Natural killer cell (primary cell): ENCODE measurements at regions not wholly inside any gene's neighbourhood (a gene's known extent, or its start where the extent isn't known, plus 50 kb on each side); places are given as distances from the start of the nearest gene placed in this dataset.
"Not testable (repeated sequence)": the region's sequence is repeated elsewhere in the genome, so short reads cannot be mapped to it uniquely, and the experiment has no call there.

Experiments
- ATAC-seq, 3 donors: fragments of 150-1000 bp in 2 of 3; fragments of 200-7000 bp in 1 of 3; cut with Tn5 transposase; 1 replicate in 1 of 3; 2 replicates in 2 of 3; pipeline ENCODE4 v1.10.0; 2021; ENCODE audit warnings: mild to moderate bottlenecking in 2 of 3, moderate library complexity in 2 of 3
- DNase-seq, 2 donors: peaks; one replicate each; pipeline versions ENCODE4 v3.0.0 to v3.0.0-alpha.2; 2013 to 2021; ENCODE audit warnings: mixed read lengths in 1 of 2
- H3K27ac ChIP-seq: one replicate; pipeline ENCODE4 v1.5.1; 2013; ENCODE audit warnings: mild to moderate bottlenecking, low read length
- H3K27me3 ChIP-seq: one replicate; pipeline ENCODE4 v1.6.1; 2013; ENCODE audit warnings: low read length; ENCODE audit not compliant: control insufficient read depth, insufficient read depth
- H3K36me3 ChIP-seq: one replicate; pipeline ENCODE4 v1.6.1; 2013; ENCODE audit warnings: low read length; ENCODE audit not compliant: control insufficient read depth, insufficient read depth
- H3K4me1 ChIP-seq: one replicate; pipeline ENCODE4 v1.6.1; 2013; ENCODE audit warnings: low read length; ENCODE audit not compliant: control insufficient read depth, insufficient read depth
- H3K4me3 ChIP-seq: one replicate; pipeline ENCODE4 v1.5.1; 2013; ENCODE audit warnings: low read length
- H3K9me3 ChIP-seq: one replicate; pipeline ENCODE4 v1.6.1; 2013; ENCODE audit warnings: low read length; ENCODE audit not compliant: control insufficient read depth, insufficient read depth
- H3K27ac Mint-ChIP-seq, 2 donors: one replicate each; pipeline ENCODE4 v1.8.0; 2022; ENCODE audit warnings: mild to moderate bottlenecking in 2 of 2, mixed read lengths in 2 of 2, moderate library complexity in 1 of 2
- H3K27me3 Mint-ChIP-seq, 2 donors: one replicate each; pipeline ENCODE4 v1.8.0; 2022; ENCODE audit warnings: low read depth in 2 of 2, mixed read lengths in 2 of 2
- H3K36me3 Mint-ChIP-seq: one replicate; pipeline ENCODE4 v1.8.0; 2022; ENCODE audit warnings: mixed read lengths
- H3K4me1 Mint-ChIP-seq, 2 donors: one replicate each; pipeline ENCODE4 v1.8.0; 2022; ENCODE audit warnings: mixed read lengths in 2 of 2
- H3K4me3 Mint-ChIP-seq: one replicate; pipeline ENCODE4 v1.8.0; 2022; ENCODE audit warnings: mild to moderate bottlenecking, moderate library complexity, mixed read lengths
- H3K9me3 Mint-ChIP-seq, 2 donors: one replicate each; pipeline ENCODE4 v1.8.0; 2022; ENCODE audit warnings: mixed read lengths in 2 of 2
- WGBS: methylation state at CpG from one replicate; pipeline ENCODE4 v1.1.7; 2013; ENCODE audit warnings: missing lambda C conversion rate; ENCODE audit not compliant: insufficient coverage; 5-methylcytosine and 5-hydroxymethylcytosine counted together
- intact Hi-C: fragments of 100-400 bp; cut with micrococcal nuclease; formaldehyde crosslinking; loops from one replicate; pipeline ENCODE4 v1.14.2; 2022
- TF ChIP-seq, protein P1 (sequence below): fragments of 200-600 bp; IDR thresholded peaks from one replicate; pipeline ENCODE4 v1.8.0; 2022; ENCODE audit warnings: antibody characterized with exemption

DNA sequence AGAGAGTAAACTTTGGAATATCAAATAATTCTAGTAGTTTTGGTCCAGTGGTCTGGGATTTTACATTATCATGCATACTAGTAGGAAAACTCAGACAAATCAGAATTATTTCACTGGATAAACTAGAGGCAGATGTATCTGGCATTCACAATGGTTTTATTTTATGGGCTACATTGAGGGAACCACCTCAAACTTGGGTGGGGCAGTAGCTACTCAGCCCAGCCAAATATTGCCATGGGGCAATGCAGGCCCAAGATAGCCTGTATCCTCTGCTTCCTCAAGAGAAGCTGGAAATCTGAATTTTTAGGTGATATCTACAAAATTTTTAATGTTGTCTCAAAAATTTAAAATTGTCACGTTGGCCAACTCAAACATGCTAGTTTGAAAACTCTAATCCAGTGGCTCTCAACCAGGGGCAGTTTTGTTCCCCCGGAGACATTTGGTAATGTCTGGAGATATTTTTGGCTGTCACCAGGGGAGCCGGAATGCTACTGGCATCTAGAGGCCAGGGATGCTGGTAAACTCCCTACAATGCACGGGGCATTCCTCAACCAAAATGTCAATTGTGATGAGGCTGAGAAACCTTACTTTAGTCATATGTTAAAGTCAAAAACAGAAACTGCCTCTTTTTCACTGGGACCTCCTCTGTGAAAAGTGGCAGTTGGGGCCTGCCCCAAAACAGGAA is 172.8 kb upstream of the SPRED2 start:
- H3K9me3 ChIP-seq: no peaks in the 10 kb centered on the region
- ATAC-seq (no peak), DNase-seq (no peak)
- H3K36me3 ChIP-seq: no peaks in the 10 kb centered on the region
- TF ChIP-seq, protein P1, sequence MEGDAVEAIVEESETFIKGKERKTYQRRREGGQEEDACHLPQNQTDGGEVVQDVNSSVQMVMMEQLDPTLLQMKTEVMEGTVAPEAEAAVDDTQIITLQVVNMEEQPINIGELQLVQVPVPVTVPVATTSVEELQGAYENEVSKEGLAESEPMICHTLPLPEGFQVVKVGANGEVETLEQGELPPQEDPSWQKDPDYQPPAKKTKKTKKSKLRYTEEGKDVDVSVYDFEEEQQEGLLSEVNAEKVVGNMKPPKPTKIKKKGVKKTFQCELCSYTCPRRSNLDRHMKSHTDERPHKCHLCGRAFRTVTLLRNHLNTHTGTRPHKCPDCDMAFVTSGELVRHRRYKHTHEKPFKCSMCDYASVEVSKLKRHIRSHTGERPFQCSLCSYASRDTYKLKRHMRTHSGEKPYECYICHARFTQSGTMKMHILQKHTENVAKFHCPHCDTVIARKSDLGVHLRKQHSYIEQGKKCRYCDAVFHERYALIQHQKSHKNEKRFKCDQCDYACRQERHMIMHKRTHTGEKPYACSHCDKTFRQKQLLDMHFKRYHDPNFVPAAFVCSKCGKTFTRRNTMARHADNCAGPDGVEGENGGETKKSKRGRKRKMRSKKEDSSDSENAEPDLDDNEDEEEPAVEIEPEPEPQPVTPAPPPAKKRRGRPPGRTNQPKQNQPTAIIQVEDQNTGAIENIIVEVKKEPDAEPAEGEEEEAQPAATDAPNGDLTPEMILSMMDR: no peak
- H3K4me3 ChIP-seq: no peak overlapping the region
- H3K27me3 ChIP-seq: no peaks in the 10 kb centered on the region
- H3K36me3 Mint-ChIP-seq: no peaks in the 10 kb centered on the region
- WGBS: 96% methylated on average over 4 of the region's 4 CpGs
- no peaks in the 10 kb centered on the region for H3K9me3 Mint-ChIP-seq
- intact Hi-C loops: no loop called here
- peaks cover 0 to 6% of the 10 kb centered on the region in 2 donors for H3K27me3 Mint-ChIP-seq
- H3K27ac ChIP-seq: peak overlapping the region; percentile 35
- no peak overlapping the region for H3K27ac Mint-ChIP-seq
- no peak overlapping the region for H3K4me3 Mint-ChIP-seq
- peaks cover 12% of the 10 kb centered on the region for H3K4me1 ChIP-seq
- no peaks in the 10 kb centered on the region for H3K4me1 Mint-ChIP-seq

DNA sequence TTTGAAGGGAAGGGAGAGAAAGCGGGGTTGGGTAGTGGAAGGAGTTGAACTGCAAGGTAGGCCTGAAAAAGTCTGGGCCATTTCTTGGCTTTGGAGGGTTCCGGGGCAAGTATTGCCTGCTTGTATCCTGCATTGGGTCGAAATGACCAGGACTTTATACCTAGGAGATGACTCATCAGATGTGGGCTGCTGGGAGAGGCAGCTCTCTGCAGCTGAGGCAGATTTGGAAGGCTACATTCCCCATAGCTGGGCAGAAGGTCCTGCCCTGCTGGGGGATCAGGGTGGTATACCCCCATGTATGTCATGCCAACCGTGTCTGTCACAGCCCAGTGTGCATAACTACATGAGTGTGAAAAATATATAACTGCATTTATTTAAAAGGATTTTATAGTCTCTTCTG is 171.8 kb upstream of the SPRED2 start:
- Mint-ChIP-seq H3K27ac (no peak overlapping the region), H3K4me3 (no peak overlapping the region), H3K9me3 (no peaks in the 10 kb centered on the region), H3K4me1 (no peaks in the 10 kb centered on the region), H3K27me3 (no peaks in the 10 kb centered on the region), H3K36me3 (no peaks in the 10 kb centered on the region)
- intact Hi-C loops: no loop called here
- no peaks in the 10 kb centered on the region for H3K36me3 ChIP-seq
- H3K27me3 ChIP-seq: no peaks in the 10 kb centered on the region
- 87% methylated on average over 3 of the region's 4 CpGs for WGBS
- DNase-seq (no peak), ATAC-seq (no peak)
- H3K4me1 ChIP-seq: peaks cover 12% of the 10 kb centered on the region
- no peaks in the 10 kb centered on the region for H3K9me3 ChIP-seq
- TF ChIP-seq, protein P1: no peak
- no peak overlapping the region for H3K4me3 ChIP-seq
- no peak overlapping the region for H3K27ac ChIP-seq

DNA sequence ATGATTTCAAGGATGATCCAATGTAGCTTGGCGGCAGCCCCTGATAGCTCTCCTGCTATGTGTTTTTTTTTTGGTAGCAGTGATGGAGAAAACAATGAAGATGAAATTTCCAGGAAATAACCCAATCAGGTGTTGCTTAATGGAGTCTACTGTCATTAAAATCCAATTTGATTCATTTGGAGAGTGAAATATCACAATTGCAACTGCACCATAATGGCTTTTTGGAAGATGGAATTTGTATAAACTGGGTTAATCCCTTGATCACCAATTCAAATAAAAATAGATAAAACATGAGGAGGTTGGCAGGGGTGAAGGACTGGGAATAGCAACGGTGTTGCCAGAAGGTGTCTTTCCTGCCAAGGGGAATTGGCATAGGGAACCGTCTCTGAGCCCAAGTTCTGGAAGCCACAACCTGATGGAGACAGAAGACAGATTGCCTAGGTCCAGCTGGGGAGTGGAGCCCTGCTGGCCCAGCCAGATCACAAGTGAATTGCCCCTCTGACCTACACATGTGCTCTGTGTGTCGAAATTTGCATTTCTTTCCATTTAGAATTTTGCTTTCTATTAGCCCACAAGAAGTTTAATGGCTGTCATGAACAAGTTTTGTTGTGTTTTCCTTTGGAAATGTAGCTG is 170.3 kb upstream of the SPRED2 start:
- Histone ChIP-seq H3K9me3 (no peaks in the 10 kb centered on the region), H3K4me1 (peaks cover 12% of the 10 kb centered on the region), H3K4me3 (no peak overlapping the region), H3K27ac (no peak overlapping the region), H3K27me3 (no peaks in the 10 kb centered on the region), H3K36me3 (no peaks in the 10 kb centered on the region)
- no peak overlapping the region for H3K27ac Mint-ChIP-seq
- DNase-seq: no peak
- H3K9me3 Mint-ChIP-seq: no peaks in the 10 kb centered on the region
- 93% methylated on average over 3 of the region's 4 CpGs for WGBS
- ATAC-seq: no peak
- intact Hi-C loops: no loop called here
- H3K4me1 Mint-ChIP-seq: no peaks in the 10 kb centered on the region
- H3K36me3 Mint-ChIP-seq: no peaks in the 10 kb centered on the region
- TF ChIP-seq, protein P1: no peak
- H3K4me3 Mint-ChIP-seq: no peak overlapping the region
- peaks cover 0 to under 1% of the 10 kb centered on the region in 2 donors for H3K27me3 Mint-ChIP-seq

DNA sequence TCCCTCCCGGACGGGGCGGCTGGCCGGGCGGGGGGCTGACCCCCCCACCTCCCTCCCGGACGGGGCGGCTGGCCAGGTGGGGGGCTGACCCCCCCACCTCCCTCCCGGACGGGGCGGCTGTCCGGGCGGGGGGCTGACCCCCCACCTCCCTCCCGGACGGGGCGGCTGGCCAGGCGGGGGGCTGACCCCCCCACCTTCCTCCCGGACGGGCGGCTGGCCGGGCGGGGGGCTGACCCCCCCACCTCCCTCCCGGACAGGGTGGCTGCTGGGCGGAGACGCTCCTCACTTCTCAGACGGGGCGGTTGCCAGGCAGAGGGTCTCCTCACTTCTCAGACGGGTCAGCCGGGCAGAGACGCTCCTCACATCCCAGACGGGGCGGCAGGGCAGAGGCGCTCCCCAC is 168.5 kb upstream of the SPRED2 start:
- H3K9me3 ChIP-seq, H3K27ac ChIP-seq, H3K36me3 ChIP-seq, H3K4me1 ChIP-seq, H3K27ac Mint-ChIP-seq, H3K9me3 Mint-ChIP-seq, H3K27me3 ChIP-seq, DNase-seq, ATAC-seq, H3K4me3 ChIP-seq, H3K4me3 Mint-ChIP-seq, H3K36me3 Mint-ChIP-seq, intact Hi-C loops, H3K4me1 Mint-ChIP-seq: not testable (repeated sequence)
- H3K27me3 Mint-ChIP-seq: peaks cover 5 to 13% of the 10 kb centered on the region in 2 donors
- 96% methylated on average over 21 of the region's 33 CpGs for WGBS

DNA sequence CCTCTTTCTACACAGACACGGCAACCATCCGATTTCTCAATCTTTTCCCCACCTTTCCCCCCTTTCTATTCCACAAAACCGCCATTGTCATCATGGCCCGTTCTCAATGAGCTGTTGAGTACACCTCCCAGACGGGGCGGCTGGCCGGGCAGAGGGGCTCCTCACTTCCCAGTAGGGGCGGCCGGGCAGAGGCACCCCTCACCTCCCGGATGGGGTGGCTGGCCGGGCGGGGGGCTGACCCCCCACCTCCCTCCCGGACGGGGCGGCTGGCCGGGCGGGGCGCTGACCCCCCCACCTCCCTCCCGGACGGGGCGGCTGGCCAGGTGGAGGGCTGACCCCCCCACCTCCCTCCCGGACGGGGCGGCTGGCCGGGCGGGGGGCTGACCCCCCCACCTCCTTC is 168.0 kb upstream of the SPRED2 start:
- DNase-seq, H3K4me3 ChIP-seq, intact Hi-C loops, H3K36me3 Mint-ChIP-seq, ATAC-seq, H3K4me1 Mint-ChIP-seq, H3K9me3 Mint-ChIP-seq, H3K27ac ChIP-seq, H3K9me3 ChIP-seq, H3K4me3 Mint-ChIP-seq, H3K27me3 ChIP-seq, H3K27ac Mint-ChIP-seq, H3K36me3 ChIP-seq, H3K4me1 ChIP-seq: not testable (repeated sequence)
- H3K27me3 Mint-ChIP-seq: peaks cover 5 to 13% of the 10 kb centered on the region in 2 donors
- no CpG with 5 or more reads among the region's 26 CpGs for WGBS
